Right ventricle myocardium superior (tissue), 1 donor: ENCODE measurements at regions not wholly inside any gene's neighbourhood (a gene's known extent, or its start where the extent isn't known, plus 50 kb on each side); places are given as distances from the start of the nearest gene placed in this dataset.
A peak's percentile ranks its signal among the peaks of the same experiment; 100 is the strongest.

Source experiments
- ATAC-seq: fragments of 200-7000 bp; cut with Tn5 transposase; one replicate; pipeline ENCODE4 v1.9.1; 2020; ENCODE audit warnings: mild to moderate bottlenecking; ENCODE audit not compliant: poor library complexity
- DNase-seq: peaks from one replicate; pipeline ENCODE4 v3.0.0-alpha.2; 2020
- intact Hi-C: fragments of 100-400 bp; cut with DNase I; formaldehyde crosslinking; loops from one replicate; pipeline ENCODE4 v1.11.2; 2022
- donor health status: DM: no; HTN: yes; CAD: no; lungs with severe emphysema.

GRCh38 chr16:62715701-62716100 lies 679.5 kb upstream of the CDH8 start:
- ATAC-seq, result no peak
- DNase-seq, result no peak
- intact Hi-C loops, result no loop called here

- no peak for ATAC-seq
These were observed 676.3 kb upstream of the CDH8 start for GRCh38 chr16:62712566-62712965.

GRCh38 chr16:62711797-62712196 lies 675.6 kb upstream of the CDH8 start:
- intact Hi-C loops, result no loop called here
- DNase-seq (no peak), ATAC-seq (no peak)

More at GRCh38 chr16:62712566-62712965, 676.3 kb upstream of the CDH8 start:
- no peak for DNase-seq
- intact Hi-C loops, result no loop called here

GRCh38 chr16:62709794-62710193 lies 673.6 kb upstream of the CDH8 start:
- ATAC-seq, result no peak
- intact Hi-C loops, result no loop called here

GRCh38 chr16:62701426-62701825 lies 665.2 kb upstream of the CDH8 start:
- DNase-seq, result no peak
- no peak for ATAC-seq
- intact Hi-C loops, result no loop called here

More at GRCh38 chr16:62709794-62710193, 673.6 kb upstream of the CDH8 start:
- DNase-seq, result no peak

GRCh38 chr16:62700426-62701294 lies 664.4 kb upstream of the CDH8 start:
- ATAC-seq (no peak), DNase-seq (no peak)
- intact Hi-C loops, result no loop called here

GRCh38 chr16:62692685-62693084 lies 656.4 kb upstream of the CDH8 start:
- ATAC-seq, result no peak
- no peak for DNase-seq
- intact Hi-C loops, result no loop called here

- intact Hi-C loops, result no loop called here
- ATAC-seq (no peak), DNase-seq (no peak)
These were observed 645.6 kb upstream of the CDH8 start for GRCh38 chr16:62681819-62682218.

- DNase-seq, result no peak
- no peak for ATAC-seq
- intact Hi-C loops, result no loop called here
These were observed 642.6 kb upstream of the CDH8 start for GRCh38 chr16:62678796-62679195.

GRCh38 chr16:62676306-62676705 lies 640.1 kb upstream of the CDH8 start:
- ATAC-seq (no peak), DNase-seq (no peak)
- intact Hi-C loops, result no loop called here

- DNase-seq (no peak), ATAC-seq (no peak)
- intact Hi-C loops, result no loop called here
These were observed 629.0 kb upstream of the CDH8 start for GRCh38 chr16:62665269-62665668.

GRCh38 chr16:62664566-62664965 lies 628.3 kb upstream of the CDH8 start:
- DNase-seq (no peak), ATAC-seq (no peak)
- intact Hi-C loops, result no loop called here

GRCh38 chr16:62661435-62661834 lies 625.2 kb upstream of the CDH8 start:
- DNase-seq, result no peak
- no peak for ATAC-seq
- intact Hi-C loops, result no loop called here

GRCh38 chr16:62657116-62657515 lies 620.9 kb upstream of the CDH8 start:
- intact Hi-C loops, result no loop called here
- no peak for DNase-seq
- ATAC-seq, result no peak

GRCh38 chr16:62652441-62653120 lies 616.3 kb upstream of the CDH8 start:
- ATAC-seq (no peak), DNase-seq (no peak)
- intact Hi-C loops, result no loop called here

GRCh38 chr16:62648256-62648655 lies 612.0 kb upstream of the CDH8 start:
- ATAC-seq, result no peak
- DNase-seq, result no peak
- intact Hi-C loops, result no loop called here

- intact Hi-C loops, result no loop called here
- DNase-seq, result peak; percentile 24
- peak; percentile 39 for ATAC-seq
These were observed 608.0 kb upstream of the CDH8 start for GRCh38 chr16:62644030-62644812.

GRCh38 chr16:62642677-62643076 lies 606.4 kb upstream of the CDH8 start:
- intact Hi-C loops, result no loop called here
- no peak for ATAC-seq

GRCh38 chr16:62639890-62640289 lies 603.7 kb upstream of the CDH8 start:
- intact Hi-C loops, result no loop called here
- DNase-seq (no peak), ATAC-seq (no peak)

More at GRCh38 chr16:62642677-62643076, 606.4 kb upstream of the CDH8 start:
- no peak for DNase-seq
